IPS DF 6.9 (cell line): ENCODE measurements at regions not wholly inside any gene's neighbourhood (a gene's known extent, or its start where the extent isn't known, plus 50 kb on each side); places are given as distances from the start of the nearest gene placed in this dataset.
"Not testable (repeated sequence)": the region's sequence is repeated elsewhere in the genome, so short reads cannot be mapped to it uniquely, and the experiment has no call there.

ENCODE experiments used
- DNase-seq: peaks from one replicate; pipeline ENCODE4 v3.0.0-alpha.2; 2013; ENCODE audit warnings: low read depth, low spot score
- H3K27ac ChIP-seq: one replicate; pipeline ENCODE4 v1.5.1; 2013; ENCODE audit warnings: low read length, control low read depth
- H3K27me3 ChIP-seq: 2 replicates; pipeline ENCODE4 v1.6.1; 2013; ENCODE audit warnings: mild to moderate bottlenecking, low read length; ENCODE audit not compliant: control insufficient read depth, insufficient read depth
- H3K36me3 ChIP-seq: 2 replicates; pipeline ENCODE4 v1.6.1; 2013; ENCODE audit warnings: low read length; ENCODE audit not compliant: control insufficient read depth, insufficient read depth
- H3K4me1 ChIP-seq: 2 replicates; pipeline ENCODE4 v1.6.1; 2013; ENCODE audit warnings: low read length; ENCODE audit not compliant: control insufficient read depth, insufficient read depth
- H3K4me3 ChIP-seq: 2 replicates; pipeline ENCODE4 v1.5.1; 2013; ENCODE audit warnings: mild to moderate bottlenecking, low read length
- H3K9me3 ChIP-seq: 2 replicates; pipeline ENCODE4 v1.6.1; 2013; ENCODE audit warnings: low read length, inconsistent platforms; ENCODE audit not compliant: control insufficient read depth, insufficient read depth
- WGBS: extraction: QIAGEN DNeasy Blood & Tissue Kit; methylation state at CpG from one replicate; pipeline ENCODE4 v1.1.7; 2013; ENCODE audit warnings: mixed read lengths, missing lambda C conversion rate; ENCODE audit not compliant: insufficient read length, insufficient coverage; 5-methylcytosine and 5-hydroxymethylcytosine counted together

- Histone ChIP-seq H3K27ac (no peak overlapping the region), H3K4me3 (no peak overlapping the region), H3K36me3 (no peaks in the 10 kb centered on the region), H3K4me1 (0 out of 2 replicates have a peak, but pooled peaks cover 2% of the 10 kb centered on the region), H3K9me3 (no peaks in the 10 kb centered on the region), H3K27me3 (no peaks in the 10 kb centered on the region)
- WGBS, result no CpG with 5 or more reads among the region's 9 CpGs
- no peak for DNase-seq
These were observed 67.0 kb downstream of the ARF6 start for GRCh38 chr14:49959822-49960408.

GRCh38 chr14:49960453-49960852 is 67.6 kb downstream of the ARF6 start:
- H3K4me3 ChIP-seq, result no peak overlapping the region
- H3K27ac ChIP-seq, result no peak overlapping the region
- no peak for DNase-seq
- no peaks in the 10 kb centered on the region for H3K36me3 ChIP-seq
- H3K4me1 ChIP-seq, result 0 out of 2 replicates have a peak, but pooled peaks cover 2% of the 10 kb centered on the region
- no peaks in the 10 kb centered on the region for H3K9me3 ChIP-seq
- no CpG with 5 or more reads among the region's 7 CpGs for WGBS
- H3K27me3 ChIP-seq, result no peaks in the 10 kb centered on the region

- H3K27ac ChIP-seq, result no peak overlapping the region
- 0 out of 2 replicates have a peak, but pooled peaks cover 2% of the 10 kb centered on the region for H3K4me1 ChIP-seq
These were observed 68.7 kb downstream of the ARF6 start for GRCh38 chr14:49961270-49962222.

GRCh38 chr14:49962621-49963020 is 69.7 kb downstream of the ARF6 start:
- Histone ChIP-seq H3K9me3 (no peaks in the 10 kb centered on the region), H3K4me3 (no peak overlapping the region), H3K27ac (no peak overlapping the region), H3K4me1 (0 out of 2 replicates have a peak, but pooled peaks cover 2% of the 10 kb centered on the region), H3K36me3 (no peaks in the 10 kb centered on the region), H3K27me3 (no peaks in the 10 kb centered on the region)
- no peak for DNase-seq
- no CpG with 5 or more reads among the region's 6 CpGs for WGBS

More at GRCh38 chr14:49961270-49962222, 68.7 kb downstream of the ARF6 start:
- WGBS, result no CpG with 5 or more reads among the region's 13 CpGs
- no peaks in the 10 kb centered on the region for H3K27me3 ChIP-seq
- H3K36me3 ChIP-seq, result no peaks in the 10 kb centered on the region
- DNase-seq, result no peak
- H3K9me3 ChIP-seq, result no peaks in the 10 kb centered on the region
- H3K4me3 ChIP-seq, result no peak overlapping the region

- not testable (repeated sequence) for H3K4me1 ChIP-seq, H3K27ac ChIP-seq, H3K9me3 ChIP-seq, H3K36me3 ChIP-seq, DNase-seq, H3K27me3 ChIP-seq, H3K4me3 ChIP-seq
- no CpG with 5 or more reads among the region's 8 CpGs for WGBS
These were observed 72.3 kb downstream of the ARF6 start for GRCh38 chr14:49965068-49965651.

GRCh38 chr14:49966304-49966809 is 73.5 kb downstream of the ARF6 start:
- Histone ChIP-seq H3K9me3 (no peaks in the 10 kb centered on the region), H3K36me3 (no peaks in the 10 kb centered on the region), H3K27ac (no peak overlapping the region), H3K4me1 (0 out of 2 replicates have a peak, but pooled peaks cover 2% of the 10 kb centered on the region), H3K27me3 (no peaks in the 10 kb centered on the region), H3K4me3 (no peak overlapping the region)
- no peak for DNase-seq
- WGBS, result no CpG with 5 or more reads among the region's 4 CpGs

- H3K4me1 ChIP-seq, result 0 out of 2 replicates have a peak, but pooled peaks cover 2% of the 10 kb centered on the region
- no peak overlapping the region for H3K27ac ChIP-seq
- WGBS, result no CpG with 5 or more reads among the region's 11 CpGs
- H3K36me3 ChIP-seq, result no peaks in the 10 kb centered on the region
- DNase-seq, result no peak
- no peaks in the 10 kb centered on the region for H3K27me3 ChIP-seq
- H3K9me3 ChIP-seq, result no peaks in the 10 kb centered on the region
- no peak overlapping the region for H3K4me3 ChIP-seq
These were observed 74.2 kb downstream of the ARF6 start for GRCh38 chr14:49966971-49967630.

GRCh38 chr14:49969961-49970360 is 77.1 kb downstream of the ARF6 start:
- no peaks in the 10 kb centered on the region for H3K27me3 ChIP-seq
- H3K36me3 ChIP-seq, result no peaks in the 10 kb centered on the region
- H3K27ac ChIP-seq, result no peak overlapping the region
- H3K4me3 ChIP-seq, result no peak overlapping the region
- no CpG with 5 or more reads among the region's 5 CpGs for WGBS
- no peaks in the 10 kb centered on the region for H3K9me3 ChIP-seq
- no peaks in the 10 kb centered on the region for H3K4me1 ChIP-seq
- DNase-seq, result no peak

- no CpG with 5 or more reads among the region's 8 CpGs for WGBS
- H3K9me3 ChIP-seq, result no peaks in the 10 kb centered on the region
- H3K4me3 ChIP-seq, result no peak overlapping the region
- H3K27ac ChIP-seq, result no peak overlapping the region
- H3K36me3 ChIP-seq, result no peaks in the 10 kb centered on the region
- no peak for DNase-seq
- no peaks in the 10 kb centered on the region for H3K4me1 ChIP-seq
- H3K27me3 ChIP-seq, result no peaks in the 10 kb centered on the region
These were observed 77.7 kb downstream of the ARF6 start for GRCh38 chr14:49970474-49971147.
